ENCODE measurements at regions not wholly inside any gene's neighbourhood (a gene's known extent, or its start where the extent isn't known, plus 50 kb on each side); places are given as distances from the start of the nearest gene placed in this dataset.
"Not testable (repeated sequence)": the region's sequence is repeated elsewhere in the genome, so short reads cannot be mapped to it uniquely, and the experiment has no call there.

GRCh38 chr12:25684070-25684469 is 131.0 kb upstream of the LMNTD1 start:
- no peak overlapping the region for H3K4me3 Mint-ChIP-seq
- no peaks in the 10 kb centered on the region for H3K4me1 Mint-ChIP-seq
- Histone ChIP-seq H3K36me3 (ENCODE audit: insufficient read depth, low read length) (no peaks in the 10 kb centered on the region), H3K4me1 (ENCODE audit: insufficient read depth, low read length) (no peaks in the 10 kb centered on the region), H3K27ac (ENCODE audit: low read depth, low read length) (no peak overlapping the region), H3K4me3 (ENCODE audit: low read length in 2 of 2) (no peak overlapping the region), H3K9me3 (ENCODE audit: control insufficient read depth in 1 of 2, low read length in 2 of 2) (no peaks in the 10 kb centered on the region), H3K27me3 (ENCODE audit: insufficient read depth, low read length) (no peaks in the 10 kb centered on the region)
- H3K36me3 Mint-ChIP-seq = no peaks in the 10 kb centered on the region
- no peaks in the 10 kb centered on the region for H3K27me3 Mint-ChIP-seq
- DNase-seq = no peak
- ChIA-PET POLR2A (ENCODE audit: partially characterized antibody) (no interaction called here), CTCF (ENCODE audit: partially characterized antibody) (no interaction called here)
- peaks cover 0 to 12% (median 2%) of the 10 kb centered on the region in 8 donors for H3K9me3 Mint-ChIP-seq
- no peak overlapping the region for H3K27ac Mint-ChIP-seq
- intact Hi-C loops (cut with micrococcal nuclease) = no loop called here

GRCh38 chr12:25686351-25686750 is 133.3 kb upstream of the LMNTD1 start:
- H3K9me3 Mint-ChIP-seq = peaks cover 0 to 12% (median 2%) of the 10 kb centered on the region in 8 donors
- Histone ChIP-seq H3K27me3 (ENCODE audit: insufficient read depth, low read length) (no peaks in the 10 kb centered on the region), H3K4me3 (ENCODE audit: low read length in 2 of 2) (no peak overlapping the region), H3K9me3 (ENCODE audit: control insufficient read depth in 1 of 2, low read length in 2 of 2) (no peaks in the 10 kb centered on the region), H3K27ac (ENCODE audit: low read depth, low read length) (no peak overlapping the region), H3K4me1 (ENCODE audit: insufficient read depth, low read length) (no peaks in the 10 kb centered on the region), H3K36me3 (ENCODE audit: insufficient read depth, low read length) (no peaks in the 10 kb centered on the region)
- ChIA-PET CTCF (ENCODE audit: partially characterized antibody) (no interaction called here), POLR2A (ENCODE audit: partially characterized antibody) (no interaction called here)
- H3K27me3 Mint-ChIP-seq = no peaks in the 10 kb centered on the region
- intact Hi-C loops (cut with micrococcal nuclease) = no loop called here
- H3K4me3 Mint-ChIP-seq = no peak overlapping the region
- H3K27ac Mint-ChIP-seq = no peak overlapping the region
- H3K4me1 Mint-ChIP-seq = no peaks in the 10 kb centered on the region
- no peaks in the 10 kb centered on the region for H3K36me3 Mint-ChIP-seq
- no peak for DNase-seq

GRCh38 chr12:25687226-25687625 is 134.1 kb upstream of the LMNTD1 start:
- Mint-ChIP-seq H3K27ac (no peak overlapping the region), H3K9me3 (peaks cover 0 to 12% (median 2%) of the 10 kb centered on the region in 8 donors), H3K36me3 (no peaks in the 10 kb centered on the region), H3K4me3 (no peak overlapping the region), H3K27me3 (no peaks in the 10 kb centered on the region), H3K4me1 (no peaks in the 10 kb centered on the region)
- Histone ChIP-seq H3K36me3 (ENCODE audit: insufficient read depth, low read length) (no peaks in the 10 kb centered on the region), H3K27ac (ENCODE audit: low read depth, low read length) (no peak overlapping the region), H3K27me3 (ENCODE audit: insufficient read depth, low read length) (no peaks in the 10 kb centered on the region), H3K9me3 (ENCODE audit: control insufficient read depth in 1 of 2, low read length in 2 of 2) (no peaks in the 10 kb centered on the region), H3K4me1 (ENCODE audit: insufficient read depth, low read length) (no peaks in the 10 kb centered on the region), H3K4me3 (ENCODE audit: low read length in 2 of 2) (no peak overlapping the region)
- intact Hi-C loops (cut with micrococcal nuclease) = no loop called here
- ChIA-PET CTCF (ENCODE audit: partially characterized antibody) (no interaction called here), POLR2A (ENCODE audit: partially characterized antibody) (no interaction called here)
- no peak for DNase-seq

GRCh38 chr12:25688851-25689250 is 135.8 kb upstream of the LMNTD1 start:
- H3K36me3 Mint-ChIP-seq; H3K9me3 Mint-ChIP-seq; CTCF ChIA-PET (ENCODE audit: partially characterized antibody); H3K9me3 ChIP-seq (ENCODE audit: control insufficient read depth in 1 of 2, low read length in 2 of 2); intact Hi-C loops (cut with micrococcal nuclease); DNase-seq; H3K36me3 ChIP-seq (ENCODE audit: insufficient read depth, low read length); POLR2A ChIA-PET (ENCODE audit: partially characterized antibody); H3K4me1 Mint-ChIP-seq; H3K4me3 ChIP-seq (ENCODE audit: low read length in 2 of 2); H3K27me3 ChIP-seq (ENCODE audit: insufficient read depth, low read length); H3K4me1 ChIP-seq (ENCODE audit: insufficient read depth, low read length); H3K27me3 Mint-ChIP-seq; H3K27ac ChIP-seq (ENCODE audit: low read depth, low read length); H3K4me3 Mint-ChIP-seq; H3K27ac Mint-ChIP-seq: not testable (repeated sequence)

GRCh38 chr12:25689996-25690501 is 137.0 kb upstream of the LMNTD1 start:
- Mint-ChIP-seq H3K4me1 (no peaks in the 10 kb centered on the region), H3K27me3 (peaks cover 0 to 2% of the 10 kb centered on the region in 2 donors), H3K27ac (no peak overlapping the region), H3K36me3 (no peaks in the 10 kb centered on the region), H3K4me3 (no peak overlapping the region), H3K9me3 (peaks cover 0 to 8% (median 2%) of the 10 kb centered on the region in 8 donors)
- intact Hi-C loops (cut with micrococcal nuclease) = no loop called here
- Histone ChIP-seq H3K4me1 (ENCODE audit: insufficient read depth, low read length) (no peaks in the 10 kb centered on the region), H3K36me3 (ENCODE audit: insufficient read depth, low read length) (no peaks in the 10 kb centered on the region), H3K4me3 (ENCODE audit: low read length in 2 of 2) (no peak overlapping the region), H3K9me3 (ENCODE audit: control insufficient read depth in 1 of 2, low read length in 2 of 2) (no peaks in the 10 kb centered on the region), H3K27ac (ENCODE audit: low read depth, low read length) (no peak overlapping the region), H3K27me3 (ENCODE audit: insufficient read depth, low read length) (no peaks in the 10 kb centered on the region)
- CTCF ChIA-PET (ENCODE audit: partially characterized antibody) = no interaction called here
- POLR2A ChIA-PET (ENCODE audit: partially characterized antibody) = no interaction called here
- no peak for DNase-seq

- H3K27ac Mint-ChIP-seq = no peak overlapping the region
Observed at GRCh38 chr12:25690996-25691864, 138.1 kb upstream of the LMNTD1 start.

GRCh38 chr12:25691865-25692114 is 138.7 kb upstream of the LMNTD1 start:
- ChIA-PET POLR2A (ENCODE audit: partially characterized antibody) (no interaction called here), CTCF (ENCODE audit: partially characterized antibody) (no interaction called here)
- Histone ChIP-seq H3K4me3 (ENCODE audit: low read length in 2 of 2) (no peak overlapping the region), H3K27ac (ENCODE audit: low read depth, low read length) (no peak overlapping the region), H3K4me1 (ENCODE audit: insufficient read depth, low read length) (no peaks in the 10 kb centered on the region), H3K36me3 (ENCODE audit: insufficient read depth, low read length) (no peaks in the 10 kb centered on the region), H3K9me3 (ENCODE audit: control insufficient read depth in 1 of 2, low read length in 2 of 2) (no peaks in the 10 kb centered on the region), H3K27me3 (ENCODE audit: insufficient read depth, low read length) (no peaks in the 10 kb centered on the region)
- intact Hi-C loops (cut with micrococcal nuclease) = no loop called here
- no peak for DNase-seq
- H3K36me3 Mint-ChIP-seq = no peaks in the 10 kb centered on the region
- H3K9me3 Mint-ChIP-seq = peaks cover 0 to 8% (median under 1%) of the 10 kb centered on the region in 8 donors
- no peak overlapping the region for H3K27ac Mint-ChIP-seq
- peaks cover 0 to 2% of the 10 kb centered on the region in 2 donors for H3K27me3 Mint-ChIP-seq
- H3K4me1 Mint-ChIP-seq = no peaks in the 10 kb centered on the region
- no peak overlapping the region for H3K4me3 Mint-ChIP-seq

More at GRCh38 chr12:25690996-25691864, 138.1 kb upstream of the LMNTD1 start:
- ChIA-PET POLR2A (ENCODE audit: partially characterized antibody) (no interaction called here), CTCF (ENCODE audit: partially characterized antibody) (no interaction called here)
- H3K4me1 ChIP-seq (ENCODE audit: insufficient read depth, low read length) = no peaks in the 10 kb centered on the region
- H3K27me3 ChIP-seq (ENCODE audit: insufficient read depth, low read length) = no peaks in the 10 kb centered on the region
- H3K9me3 ChIP-seq (ENCODE audit: control insufficient read depth in 1 of 2, low read length in 2 of 2) = no peaks in the 10 kb centered on the region
- H3K9me3 Mint-ChIP-seq = peaks cover 0 to 5% (median under 1%) of the 10 kb centered on the region in 8 donors
- H3K27me3 Mint-ChIP-seq = peaks cover 0 to 2% of the 10 kb centered on the region in 2 donors
- intact Hi-C loops (cut with micrococcal nuclease) = no loop called here
- H3K36me3 Mint-ChIP-seq = no peaks in the 10 kb centered on the region
- H3K4me1 Mint-ChIP-seq = no peaks in the 10 kb centered on the region
- H3K4me3 Mint-ChIP-seq = no peak overlapping the region
- no peak overlapping the region for H3K4me3 ChIP-seq (ENCODE audit: low read length in 2 of 2)
- no peak for DNase-seq
- H3K36me3 ChIP-seq (ENCODE audit: insufficient read depth, low read length) = no peaks in the 10 kb centered on the region
- H3K27ac ChIP-seq (ENCODE audit: low read depth, low read length) = no peak overlapping the region
